H54 (cell line): ENCODE measurements at regions not wholly inside any gene's neighbourhood (a gene's known extent, or its start where the extent isn't known, plus 50 kb on each side); places are given as distances from the start of the nearest gene placed in this dataset.

Experiments
- DNase-seq: peaks from one replicate; pipeline ENCODE4 v3.0.0; 2011; ENCODE audit warnings: low spot score, mixed read lengths; ENCODE audit not compliant: insufficient read length
- FAIRE-seq: peaks from 3 replicates; lab custom pipeline; 2011; peaks lifted over from hg19 to GRCh38; lab: Jason Lieb, UNC
- POLR2A ChIP-seq: IDR thresholded peaks from 2 replicates; pipeline ENCODE4 v1.6.1; 2011; ENCODE audit warnings: low read depth, mild to moderate bottlenecking, low read length

- no peak for TF ChIP-seq POLR2A
- DNase-seq = no peak
- no peak for FAIRE-seq
Measured at GRCh38 chr5:146254223-146254622, 50.8 kb downstream of the RBM27 start.

GRCh38 chr5:146273109-146273508 is 65.5 kb upstream of the POU4F3 start:
- TF ChIP-seq POLR2A = no peak
- peak; percentile 94 for FAIRE-seq

GRCh38 chr5:146283344-146283761 is 55.3 kb upstream of the POU4F3 start:
- DNase-seq (peak; percentile 76), FAIRE-seq (peak; percentile 100)
- no peak for TF ChIP-seq POLR2A

More at GRCh38 chr5:146273109-146273508, 65.5 kb upstream of the POU4F3 start:
- DNase-seq = no peak

- FAIRE-seq (no peak), DNase-seq (no peak)
Measured at GRCh38 chr5:146284016-146284415, 54.6 kb upstream of the POU4F3 start.

More at GRCh38 chr5:146284016-146284415, 54.6 kb upstream of the POU4F3 start:
- no peak for TF ChIP-seq POLR2A
